Stimulated activated CD4-positive, alpha-beta T cell treated with anti-CD3 and anti-CD28 coated beads, TNF-alpha, amount 100 ng/mL, for 24 hours (primary cell): ENCODE measurements at regions not wholly inside any gene's neighbourhood (a gene's known extent, or its start where the extent isn't known, plus 50 kb on each side); places are given as distances from the start of the nearest gene placed in this dataset.
"Not testable (repeated sequence)": the region's sequence is repeated elsewhere in the genome, so short reads cannot be mapped to it uniquely, and the experiment has no call there.

Source experiments
- DNase-seq, 3 experiments: peaks; one replicate each; pipeline ENCODE4 v3.0.0-alpha.2; 2020; ENCODE audit warnings: low read depth in 3 of 3

- peak; percentile 20 to 59 (median 36) for DNase-seq
These were observed 5455.9 kb upstream of the TPTE start for GRCh38 chr21:5065240-5066211.

- not testable (repeated sequence) for DNase-seq
These were observed 5454.6 kb upstream of the TPTE start for GRCh38 chr21:5066682-5067251.

GRCh38 chr21:5067326-5068048, 5453.9 kb upstream of the TPTE start:
- DNase-seq = not testable (repeated sequence)

- not testable (repeated sequence) for DNase-seq
These were observed 5452.7 kb upstream of the TPTE start for GRCh38 chr21:5068649-5069048.

- not testable (repeated sequence) for DNase-seq
These were observed 5450.2 kb upstream of the TPTE start for GRCh38 chr21:5071180-5071579.

GRCh38 chr21:5076854-5077253, 5444.5 kb upstream of the TPTE start:
- not testable (repeated sequence) for DNase-seq

- not testable (repeated sequence) for DNase-seq
These were observed 5442.0 kb upstream of the TPTE start for GRCh38 chr21:5079361-5079760.

- DNase-seq = not testable (repeated sequence)
These were observed 5441.4 kb upstream of the TPTE start for GRCh38 chr21:5080015-5080414.

GRCh38 chr21:5084246-5084645, 5437.1 kb upstream of the TPTE start:
- not testable (repeated sequence) for DNase-seq

- DNase-seq = not testable (repeated sequence)
These were observed 5435.9 kb upstream of the TPTE start for GRCh38 chr21:5085456-5085855.

GRCh38 chr21:5086416-5086815, 5435.0 kb upstream of the TPTE start:
- not testable (repeated sequence) for DNase-seq

- DNase-seq = not testable (repeated sequence)
These were observed 5432.6 kb upstream of the TPTE start for GRCh38 chr21:5088820-5089219.

GRCh38 chr21:5089399-5090089, 5431.8 kb upstream of the TPTE start:
- DNase-seq = not testable (repeated sequence)

GRCh38 chr21:5090132-5091079, 5431.0 kb upstream of the TPTE start:
- DNase-seq = not testable (repeated sequence)

- DNase-seq = not testable (repeated sequence)
These were observed 5430.1 kb upstream of the TPTE start for GRCh38 chr21:5091274-5091673.

- DNase-seq = not testable (repeated sequence)
These were observed 5425.8 kb upstream of the TPTE start for GRCh38 chr21:5095628-5096027.

- DNase-seq = not testable (repeated sequence)
These were observed 5423.2 kb upstream of the TPTE start for GRCh38 chr21:5098010-5098743.

- DNase-seq = not testable (repeated sequence)
These were observed 5420.7 kb upstream of the TPTE start for GRCh38 chr21:5100604-5101174.

GRCh38 chr21:5101749-5102148, 5419.6 kb upstream of the TPTE start:
- peak; percentile 48 to 74 (median 68) for DNase-seq
